Neuronal stem cell (in vitro differentiated cells): ENCODE measurements at regions not wholly inside any gene's neighbourhood (a gene's known extent, or its start where the extent isn't known, plus 50 kb on each side); places are given as distances from the start of the nearest gene placed in this dataset.
A peak's percentile ranks its signal among the peaks of the same experiment; 100 is the strongest.

Experiments used
- DNase-seq: peaks from one replicate; pipeline ENCODE4 v3.0.0-alpha.2; 2013; ENCODE audit warnings: low spot score
- H2AFZ ChIP-seq: one replicate; pipeline ENCODE4 v1.6.1; 2013; ENCODE audit warnings: mild to moderate bottlenecking, low read length, inconsistent platforms
- H2AK5ac ChIP-seq: 2 replicates; pipeline ENCODE4 v1.6.1; 2013; ENCODE audit warnings: low read depth, mild to moderate bottlenecking, inconsistent platforms, low read length, moderate library complexity, mixed read lengths
- H2BK120ac ChIP-seq: 2 replicates; pipeline ENCODE4 v1.6.1; 2013; ENCODE audit warnings: low read depth, mild to moderate bottlenecking, inconsistent platforms, low read length, moderate library complexity, mixed read lengths
- H2BK12ac ChIP-seq: one replicate; pipeline ENCODE4 v1.6.1; 2013; ENCODE audit warnings: low read length, inconsistent platforms
- H2BK15ac ChIP-seq: 2 replicates; pipeline ENCODE4 v1.6.1; 2013; ENCODE audit warnings: mild to moderate bottlenecking, low read length, inconsistent platforms, mixed read lengths
- H2BK5ac ChIP-seq: one replicate; pipeline ENCODE4 v1.6.1; 2013; ENCODE audit warnings: inconsistent platforms, mild to moderate bottlenecking, low read length, moderate library complexity
- H3K14ac ChIP-seq: one replicate; pipeline ENCODE4 v1.6.1; 2013; ENCODE audit warnings: low read length, inconsistent platforms
- H3K18ac ChIP-seq: 2 replicates; pipeline ENCODE4 v1.6.1; 2013; ENCODE audit warnings: low read length, inconsistent platforms
- H3K23ac ChIP-seq: 2 replicates; pipeline ENCODE4 v1.6.1; 2013; ENCODE audit warnings: low read depth, mild to moderate bottlenecking, mixed read lengths, low read length, inconsistent platforms; ENCODE audit not compliant: poor library complexity
- H3K27ac ChIP-seq: replicated peaks from 3 replicates; pipeline ENCODE4 v1.5.1; 2013; ENCODE audit warnings: low read length, inconsistent platforms
- H3K27me3 ChIP-seq, 3 experiments: 2 replicates each; pipeline ENCODE4 v1.6.1; 2013; ENCODE audit warnings: low read length in 3 of 3, mild to moderate bottlenecking in 2 of 3, inconsistent platforms in 1 of 3, low read depth in 1 of 3, mixed read lengths in 1 of 3, moderate library complexity in 1 of 3; ENCODE audit not compliant: control insufficient read depth in 3 of 3, insufficient read depth in 3 of 3
- H3K36me3 ChIP-seq, 2 donors: replicated peaks in 1 of 2; 2 replicates each; pipeline ENCODE4 v1.6.1; 2013; ENCODE audit warnings: low read length in 2 of 2; ENCODE audit not compliant: control insufficient read depth in 2 of 2, insufficient read depth in 2 of 2
- H3K4ac ChIP-seq: 2 replicates; pipeline ENCODE4 v1.6.1; 2013; ENCODE audit warnings: inconsistent platforms, mild to moderate bottlenecking, low read length, moderate library complexity
- H3K4me1 ChIP-seq, 2 donors: 1 replicate in 1 of 2; 2 replicates in 1 of 2; pipeline ENCODE4 v1.6.1; 2013; ENCODE audit warnings: low read length in 2 of 2, low read depth in 1 of 2; ENCODE audit not compliant: control insufficient read depth in 2 of 2, insufficient read depth in 1 of 2
- H3K4me2 ChIP-seq: one replicate; pipeline ENCODE4 v1.6.1; 2013; ENCODE audit warnings: mild to moderate bottlenecking, low read length, inconsistent platforms; ENCODE audit not compliant: insufficient read depth, poor library complexity, severe bottlenecking
- H3K4me3 ChIP-seq, 2 donors: 2 replicates each; pipeline ENCODE4 v1.5.1; 2013; ENCODE audit warnings: low read length in 2 of 2, mild to moderate bottlenecking in 2 of 2, inconsistent platforms in 1 of 2, moderate library complexity in 1 of 2
- H3K79me1 ChIP-seq: one replicate; pipeline ENCODE4 v1.6.1; 2013; ENCODE audit warnings: low read depth, mild to moderate bottlenecking, inconsistent platforms, low read length, moderate library complexity
- H3K9ac ChIP-seq: one replicate; pipeline ENCODE4 v1.6.1; 2013; ENCODE audit warnings: mild to moderate bottlenecking, low read depth, low read length, inconsistent platforms; ENCODE audit not compliant: poor library complexity
- H3K9me3 ChIP-seq, 2 donors: replicated peaks in 1 of 2; 2 replicates each; pipeline versions ENCODE3 to v1.6.1; 2013; ENCODE audit warnings: low read length in 2 of 2, mild to moderate bottlenecking in 2 of 2, inconsistent platforms in 1 of 2, low read depth in 1 of 2, mixed read lengths in 1 of 2, moderate library complexity in 1 of 2; ENCODE audit not compliant: control insufficient read depth in 2 of 2, insufficient read depth in 1 of 2
- H4K8ac ChIP-seq: one replicate; pipeline ENCODE4 v1.6.1; 2013; ENCODE audit warnings: low read depth, mild to moderate bottlenecking, inconsistent platforms, low read length, moderate library complexity
- H4K91ac ChIP-seq: one replicate; pipeline ENCODE4 v1.6.1; 2013; ENCODE audit warnings: low read length, low read depth, mild to moderate bottlenecking, inconsistent platforms; ENCODE audit not compliant: poor library complexity
- WGBS, 2 donors: extraction: QIAGEN DNeasy Blood & Tissue Kit; methylation state at CpG; one replicate each; pipeline ENCODE4 v1.1.7; 2013; ENCODE audit warnings: missing lambda C conversion rate in 2 of 2, mixed read lengths in 1 of 2; ENCODE audit not compliant: insufficient read length in 2 of 2, insufficient replicate concordance in 1 of 2; ENCODE audit errors: extremely low coverage in 2 of 2; 5-methylcytosine and 5-hydroxymethylcytosine counted together

GRCh38 chr4:136965478-136965877 lies 566.8 kb downstream of the PCDH18 start:
- Histone ChIP-seq H3K4me3 (no peak overlapping the region), H3K27me3 (no peaks in the 10 kb centered on the region), H2BK12ac (no peak overlapping the region), H3K27ac (no peak overlapping the region), H3K9ac (no peak overlapping the region), H3K4me1 (no peaks in the 10 kb centered on the region), H3K36me3 (no peaks in the 10 kb centered on the region), H3K79me1 (no peaks in the 10 kb centered on the region), H4K91ac (no peak overlapping the region), H2BK5ac (no peak overlapping the region), H3K23ac (no peak overlapping the region), H4K8ac (no peak overlapping the region), H3K4me2 (no peak overlapping the region), H3K9me3 (no peaks in the 10 kb centered on the region), H2BK120ac (no peak overlapping the region), H3K4ac (no peak overlapping the region), H3K18ac (no peak overlapping the region), H3K14ac (no peak overlapping the region), H2AFZ (no peak overlapping the region), H2AK5ac (no peak overlapping the region), H2BK15ac (no peak overlapping the region)
- no CpG with 5 or more reads among the region's 3 CpGs for WGBS, 2 donors
- no peak for DNase-seq

- Histone ChIP-seq H3K4ac (no peak overlapping the region), H3K9me3 (no peaks in the 10 kb centered on the region), H4K8ac (no peak overlapping the region), H3K4me1 (no peaks in the 10 kb centered on the region), H2BK15ac (no peak overlapping the region), H3K18ac (no peak overlapping the region), H2BK5ac (no peak overlapping the region), H3K4me2 (no peak overlapping the region), H3K14ac (no peak overlapping the region), H2AFZ (no peak overlapping the region), H2BK12ac (no peak overlapping the region), H4K91ac (no peak overlapping the region), H3K23ac (no peak overlapping the region), H3K4me3 (no peak overlapping the region), H3K36me3 (no peaks in the 10 kb centered on the region), H3K27me3 (no peaks in the 10 kb centered on the region), H3K27ac (no peak overlapping the region), H2BK120ac (no peak overlapping the region), H2AK5ac (no peak overlapping the region), H3K9ac (no peak overlapping the region), H3K79me1 (no peaks in the 10 kb centered on the region)
- DNase-seq, result no peak
- no CpG with 5 or more reads among the region's 2 CpGs for WGBS, 2 donors
These were observed 569.4 kb downstream of the PCDH18 start for GRCh38 chr4:136962868-136963267.

GRCh38 chr4:136946307-136946907 lies 585.9 kb downstream of the PCDH18 start:
- no peak overlapping the region for H4K8ac ChIP-seq
- H4K91ac ChIP-seq, result no peak overlapping the region
- peak overlapping the region; percentile 12 for H3K14ac ChIP-seq
- H3K23ac ChIP-seq, result no peak overlapping the region
- H2BK120ac ChIP-seq, result no peak overlapping the region
- H3K27me3 ChIP-seq, result no peaks in the 10 kb centered on the region
- no peak overlapping the region for H2BK15ac ChIP-seq
- H3K4ac ChIP-seq, result no peak overlapping the region
- no peak overlapping the region for H2AK5ac ChIP-seq
- H2BK5ac ChIP-seq, result no peak overlapping the region
- no peaks in the 10 kb centered on the region for H3K4me1 ChIP-seq
- no peak overlapping the region for H3K9ac ChIP-seq
- H2BK12ac ChIP-seq, result no peak overlapping the region
- no peaks in the 10 kb centered on the region for H3K36me3 ChIP-seq
- no peak for DNase-seq
- no peak overlapping the region for H3K27ac ChIP-seq
- no peaks in the 10 kb centered on the region for H3K79me1 ChIP-seq
- no peak overlapping the region for H2AFZ ChIP-seq
- H3K4me2 ChIP-seq, result no peak overlapping the region
- H3K18ac ChIP-seq, result no peak overlapping the region
- H3K4me3 ChIP-seq, result no peak overlapping the region
- WGBS, 2 donors, result no CpG with 5 or more reads among the region's 9 CpGs
- H3K9me3 ChIP-seq, result no peaks in the 10 kb centered on the region

- Histone ChIP-seq H3K4me2 (no peak overlapping the region), H3K36me3 (no peaks in the 10 kb centered on the region), H3K9ac (no peak overlapping the region), H3K79me1 (no peaks in the 10 kb centered on the region), H3K23ac (no peak overlapping the region), H4K8ac (no peak overlapping the region), H3K27me3 (no peaks in the 10 kb centered on the region), H3K4me3 (no peak overlapping the region), H3K14ac (no peak overlapping the region), H3K9me3 (no peaks in the 10 kb centered on the region), H3K27ac (no peak overlapping the region), H4K91ac (no peak overlapping the region), H2BK12ac (no peak overlapping the region), H2AFZ (no peak overlapping the region), H2BK5ac (no peak overlapping the region), H3K4me1 (peaks cover 0 to under 1% of the 10 kb centered on the region in 2 donors), H3K18ac (no peak overlapping the region), H2AK5ac (no peak overlapping the region), H2BK15ac (no peak overlapping the region), H3K4ac (no peak overlapping the region), H2BK120ac (no peak overlapping the region)
- no peak for DNase-seq
These were observed 592.5 kb downstream of the PCDH18 start for GRCh38 chr4:136939781-136940180.
